ENCODE measurements at regions not wholly inside any gene's neighbourhood (a gene's known extent, or its start where the extent isn't known, plus 50 kb on each side); places are given as distances from the start of the nearest gene placed in this dataset.

DNA sequence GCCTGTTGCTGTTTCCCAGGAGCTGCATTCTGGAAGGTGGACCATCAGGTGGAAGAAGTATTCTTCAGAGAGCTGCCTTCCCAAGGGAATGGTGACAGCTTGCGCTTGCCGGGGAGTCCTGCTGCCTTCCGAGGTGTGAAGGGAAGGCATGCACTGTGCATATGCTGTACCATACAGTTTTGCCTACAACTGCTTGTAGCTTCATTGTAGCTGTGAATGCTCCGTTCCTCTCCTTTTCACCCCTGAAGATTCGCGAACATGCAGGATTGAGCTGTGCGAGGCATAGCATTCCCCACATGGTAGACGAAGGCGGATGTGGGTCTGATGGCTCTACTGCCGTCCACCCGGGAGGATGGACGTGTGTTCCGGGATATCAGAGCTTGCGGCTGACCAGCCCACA lies 243.2 kb upstream of the TSHZ3 start:
- no peak for TF ChIP-seq JUND (IDR thresholded peaks at IDR 0.05; ENCODE audit: low read depth)
- DNase-seq (ENCODE audit: low read depth in 1 of 2, low spot score in 1 of 2) = no peak
- in situ Hi-C loops (cut with HindIII; ENCODE audit: low pct_unique_long_range_greater_than_20kb, low sequenced_read_pairs) = no loop called here

- no peak for TF ChIP-seq JUND (IDR thresholded peaks at IDR 0.05; ENCODE audit: low read depth)
Observed at GRCh38 chr19:31594701-31595100, 245.5 kb upstream of the TSHZ3 start.

DNA sequence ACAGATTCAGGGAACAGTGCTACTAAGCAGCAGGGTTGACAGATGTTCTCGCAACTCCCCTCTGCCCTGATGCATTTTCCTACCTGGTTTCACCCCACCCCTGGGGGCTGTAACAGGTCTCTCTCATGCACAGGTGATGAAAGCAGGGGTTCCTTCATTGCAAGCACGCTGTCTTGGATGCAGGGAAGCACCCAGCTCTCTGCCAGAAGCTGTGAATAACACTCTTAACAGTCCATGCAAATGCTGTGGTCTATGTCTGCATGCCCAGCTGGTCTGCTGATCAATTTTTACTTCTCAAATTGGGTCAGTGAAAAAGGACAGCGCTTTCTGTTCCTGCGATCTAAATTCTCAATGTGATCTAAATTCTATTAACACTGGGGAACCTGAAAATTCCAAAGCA lies 246.3 kb upstream of the TSHZ3 start:
- in situ Hi-C loops (cut with HindIII; ENCODE audit: low pct_unique_long_range_greater_than_20kb, low sequenced_read_pairs) = no loop called here
- no peak for TF ChIP-seq JUND (IDR thresholded peaks at IDR 0.05; ENCODE audit: low read depth)
- no peak for DNase-seq (ENCODE audit: low read depth in 1 of 2, low spot score in 1 of 2)

More at GRCh38 chr19:31594701-31595100, 245.5 kb upstream of the TSHZ3 start:
- in situ Hi-C loops (cut with HindIII; ENCODE audit: low pct_unique_long_range_greater_than_20kb, low sequenced_read_pairs) = no loop called here
- DNase-seq (ENCODE audit: low read depth in 1 of 2, low spot score in 1 of 2) = no peak

GRCh38 chr19:31596751-31597150 lies 247.5 kb upstream of the TSHZ3 start:
- no peak for TF ChIP-seq JUND (IDR thresholded peaks at IDR 0.05; ENCODE audit: low read depth)
- DNase-seq (ENCODE audit: low read depth in 1 of 2, low spot score in 1 of 2) = no peak
- in situ Hi-C loops (cut with HindIII; ENCODE audit: low pct_unique_long_range_greater_than_20kb, low sequenced_read_pairs) = no loop called here

- in situ Hi-C loops (cut with HindIII; ENCODE audit: low pct_unique_long_range_greater_than_20kb, low sequenced_read_pairs) = no loop called here
- no peak for TF ChIP-seq JUND (IDR thresholded peaks at IDR 0.05; ENCODE audit: low read depth)
- no peak for DNase-seq (ENCODE audit: low read depth in 1 of 2, low spot score in 1 of 2)
Observed at GRCh38 chr19:31597616-31598015, 248.4 kb upstream of the TSHZ3 start.

GRCh38 chr19:31598730-31599238 lies 249.5 kb upstream of the TSHZ3 start:
- in situ Hi-C loops (cut with HindIII; ENCODE audit: low pct_unique_long_range_greater_than_20kb, low sequenced_read_pairs) = no loop called here

DNA sequence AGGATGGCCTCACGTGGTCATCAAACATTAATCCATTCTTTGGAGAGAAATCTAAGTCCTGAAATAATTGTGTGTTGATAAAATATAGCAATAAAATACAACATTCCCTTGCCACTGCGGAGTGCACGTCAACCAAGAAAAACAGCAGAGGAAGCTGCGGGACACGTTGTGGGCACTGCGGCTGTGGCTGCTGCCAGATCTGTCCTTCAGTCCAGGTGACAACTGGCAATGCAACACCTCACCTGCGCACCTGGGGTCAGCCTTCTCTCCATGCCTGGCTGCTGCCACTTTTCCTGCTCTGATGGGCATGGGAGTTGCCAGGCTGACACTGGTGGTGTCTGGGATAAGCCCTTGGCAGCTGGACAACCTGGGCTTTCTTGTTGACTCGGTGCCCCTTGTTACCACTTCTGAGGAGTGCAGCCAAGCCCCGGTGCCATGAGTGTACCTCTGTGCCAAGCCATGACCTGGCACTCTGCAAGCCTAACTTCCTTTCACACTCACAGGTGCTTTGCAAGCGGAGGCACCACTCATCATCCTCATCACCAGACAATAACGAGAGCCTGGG lies 251.6 kb upstream of the TSHZ3 start:
- TF ChIP-seq JUND (IDR thresholded peaks at IDR 0.05; ENCODE audit: low read depth) = no peak
- no peak for DNase-seq (ENCODE audit: low read depth in 1 of 2, low spot score in 1 of 2)
- in situ Hi-C loops (cut with HindIII; ENCODE audit: low pct_unique_long_range_greater_than_20kb, low sequenced_read_pairs) = no loop called here

More at GRCh38 chr19:31598730-31599238, 249.5 kb upstream of the TSHZ3 start:
- no peak for TF ChIP-seq JUND (IDR thresholded peaks at IDR 0.05; ENCODE audit: low read depth)
- no peak for DNase-seq (ENCODE audit: low read depth in 1 of 2, low spot score in 1 of 2)

- in situ Hi-C loops (cut with HindIII; ENCODE audit: low pct_unique_long_range_greater_than_20kb, low sequenced_read_pairs) = no loop called here
- no peak for TF ChIP-seq JUND (IDR thresholded peaks at IDR 0.05; ENCODE audit: low read depth)
- DNase-seq (ENCODE audit: low read depth in 1 of 2, low spot score in 1 of 2) = no peak
Observed at GRCh38 chr19:31601855-31602254, 252.6 kb upstream of the TSHZ3 start.

- no peak for TF ChIP-seq JUND (IDR thresholded peaks at IDR 0.05; ENCODE audit: low read depth)
- in situ Hi-C loops (cut with HindIII; ENCODE audit: low pct_unique_long_range_greater_than_20kb, low sequenced_read_pairs) = no loop called here
- no peak for DNase-seq (ENCODE audit: low read depth in 1 of 2, low spot score in 1 of 2)
Observed at GRCh38 chr19:31602548-31602947, 253.3 kb upstream of the TSHZ3 start.

DNA sequence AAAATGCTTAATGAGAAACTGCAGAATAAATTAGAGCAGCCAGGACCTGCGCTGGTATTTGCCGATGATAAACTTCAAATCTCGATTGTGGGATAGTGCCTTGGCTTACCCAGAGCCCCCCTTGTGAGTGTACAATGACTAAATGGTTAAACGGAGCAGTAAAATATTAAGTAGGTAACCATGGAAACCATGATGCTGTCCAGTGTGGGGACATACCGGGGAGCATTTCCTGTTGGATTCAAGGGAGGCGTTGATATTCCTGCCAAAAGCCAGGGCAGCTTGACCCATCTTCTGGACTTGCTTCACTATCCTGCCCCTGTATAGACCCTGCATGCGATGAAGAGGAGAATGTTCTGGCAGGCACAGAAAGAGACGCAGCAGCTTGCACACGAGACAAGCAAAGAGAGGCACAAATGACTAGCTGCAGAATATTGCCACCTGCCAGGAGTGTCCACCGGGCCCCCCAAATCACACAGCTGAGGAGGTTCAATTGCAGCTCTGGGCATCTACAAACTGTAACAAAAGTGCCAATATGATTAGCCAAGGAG lies 255.3 kb upstream of the TSHZ3 start:
- no peak for DNase-seq (ENCODE audit: low read depth in 1 of 2, low spot score in 1 of 2)
- TF ChIP-seq JUND (IDR thresholded peaks at IDR 0.05; ENCODE audit: low read depth) = no peak
- in situ Hi-C loops (cut with HindIII; ENCODE audit: low pct_unique_long_range_greater_than_20kb, low sequenced_read_pairs) = no loop called here

- TF ChIP-seq JUND (IDR thresholded peaks at IDR 0.05; ENCODE audit: low read depth) = no peak
- in situ Hi-C loops (cut with HindIII; ENCODE audit: low pct_unique_long_range_greater_than_20kb, low sequenced_read_pairs) = no loop called here
- DNase-seq (ENCODE audit: low read depth in 1 of 2, low spot score in 1 of 2) = no peak
Observed at GRCh38 chr19:31610018-31610417, 260.8 kb upstream of the TSHZ3 start.

DNA sequence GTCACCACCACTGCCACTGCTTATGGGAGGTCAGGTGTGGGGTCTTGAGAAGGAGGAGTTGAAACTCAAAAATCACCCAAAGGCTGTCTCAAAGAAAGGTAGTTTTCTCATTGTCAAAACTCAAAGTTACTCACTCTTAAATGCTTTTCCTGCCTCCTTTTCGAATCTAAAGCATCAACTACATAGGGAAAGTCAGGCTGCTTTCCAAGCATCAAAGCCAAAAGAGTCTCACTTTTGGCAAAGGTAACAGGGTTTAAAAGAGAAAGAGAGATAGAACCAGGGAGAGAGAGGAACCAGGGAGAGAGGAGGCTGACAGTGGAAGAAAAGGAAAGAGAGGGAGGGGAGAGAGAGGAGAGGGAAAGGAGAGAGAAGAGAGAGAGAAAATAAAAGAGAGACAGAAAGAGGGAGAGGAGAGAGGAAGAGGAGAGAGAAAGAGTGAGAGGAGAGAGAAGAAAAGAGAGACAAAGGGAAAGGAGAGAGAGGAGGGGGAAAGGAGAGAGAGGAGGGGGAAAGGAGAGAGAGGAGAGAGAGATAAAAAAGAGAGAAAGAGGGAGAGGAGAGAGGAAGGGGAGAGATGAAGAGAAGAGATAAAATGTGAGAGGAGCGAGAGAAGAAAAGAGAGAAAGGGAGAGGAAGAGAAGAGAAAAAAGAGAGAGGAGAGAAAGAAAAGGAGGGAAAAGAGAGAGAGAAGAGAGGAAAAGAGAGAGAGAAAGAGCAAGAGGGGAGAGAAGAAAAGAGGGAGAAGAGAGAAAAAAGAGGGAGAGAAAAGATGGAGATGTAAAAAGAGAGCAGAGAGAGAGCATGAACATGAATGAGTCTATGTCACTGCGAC lies 262.0 kb upstream of the TSHZ3 start:
- no peak for TF ChIP-seq JUND (IDR thresholded peaks at IDR 0.05; ENCODE audit: low read depth)
- in situ Hi-C loops (cut with HindIII; ENCODE audit: low pct_unique_long_range_greater_than_20kb, low sequenced_read_pairs) = no loop called here
- no peak for DNase-seq (ENCODE audit: low read depth in 1 of 2, low spot score in 1 of 2)

- in situ Hi-C loops (cut with HindIII; ENCODE audit: low pct_unique_long_range_greater_than_20kb, low sequenced_read_pairs) = no loop called here
- no peak for DNase-seq (ENCODE audit: low read depth in 1 of 2, low spot score in 1 of 2)
- no peak for TF ChIP-seq JUND (IDR thresholded peaks at IDR 0.05; ENCODE audit: low read depth)
Observed at GRCh38 chr19:31612873-31613272, 263.6 kb upstream of the TSHZ3 start.

Measured in T47D (cell line).